Left ventricle myocardium inferior (tissue), 1 donor: ENCODE measurements at regions not wholly inside any gene's neighbourhood (a gene's known extent, or its start where the extent isn't known, plus 50 kb on each side); places are given as distances from the start of the nearest gene placed in this dataset.

Experiments
- DNase-seq: peaks from one replicate; pipeline ENCODE4 v3.0.0-alpha.2; 2020
- H3K27ac ChIP-seq: fragments of 200-600 bp; replicated peaks from 2 replicates; pipeline ENCODE4 v1.8.0; 2021
- H3K27me3 ChIP-seq: fragments of 200-600 bp; 2 replicates; pipeline ENCODE4 v1.8.0; 2021; ENCODE audit warnings: low read depth
- H3K36me3 ChIP-seq: fragments of 200-600 bp; 2 replicates; pipeline ENCODE4 v1.8.0; 2021
- H3K4me1 ChIP-seq: fragments of 200-600 bp; 2 replicates; pipeline ENCODE4 v1.8.0; 2021
- H3K4me3 ChIP-seq: fragments of 200-600 bp; 2 replicates; pipeline ENCODE4 v1.8.0; 2021; ENCODE audit warnings: mild to moderate bottlenecking, moderate library complexity
- H3K9me3 ChIP-seq: fragments of 200-600 bp; replicated peaks from 2 replicates; pipeline ENCODE4 v1.8.0; 2021
- CTCF ChIP-seq: fragments of 200-600 bp; IDR thresholded peaks from 2 replicates; pipeline ENCODE4 v1.8.0; 2021; ENCODE audit warnings: antibody characterized with exemption, mild to moderate bottlenecking, borderline replicate concordance
- intact Hi-C: fragments of 100-400 bp; cut with micrococcal nuclease; formaldehyde crosslinking; loops from one replicate; pipeline ENCODE4 v1.11.0; 2022
- donor health status: DM: no; HTN: yes; CAD: no; lungs with severe emphysema.

DNA sequence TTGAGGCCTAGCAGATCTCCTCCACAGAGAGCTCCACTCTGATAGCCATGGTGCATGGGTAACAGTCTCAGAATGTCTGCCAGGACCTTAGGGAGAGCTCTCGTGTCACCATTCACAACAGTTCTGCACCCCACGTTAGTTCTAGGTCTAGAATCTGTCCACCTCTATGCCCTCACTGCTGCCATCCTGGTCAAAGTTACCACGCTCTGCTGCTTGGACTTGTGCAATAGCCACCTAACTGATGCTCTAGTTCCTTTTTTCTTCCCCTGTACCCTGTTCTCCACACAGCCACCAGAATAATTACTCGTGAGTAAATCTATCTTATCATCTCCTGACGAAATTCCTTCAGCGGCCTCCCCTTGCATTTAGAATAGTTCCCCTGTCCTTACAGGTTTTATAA is 268.8 kb upstream of the GATB start:
- Histone ChIP-seq H3K4me3 (no peak overlapping the region), H3K9me3 (no peaks in the 10 kb centered on the region), H3K27ac (no peak overlapping the region), H3K36me3 (no peaks in the 10 kb centered on the region), H3K27me3 (no peaks in the 10 kb centered on the region), H3K4me1 (peaks cover 17% of the 10 kb centered on the region)
- DNase-seq: no peak
- TF ChIP-seq CTCF: no peak
- intact Hi-C loops: no loop called here

- H3K27me3 ChIP-seq: no peaks in the 10 kb centered on the region
These were observed 267.3 kb upstream of the GATB start for GRCh38 chr4:152028131-152028530.

GRCh38 chr4:152024881-152025280 is 264.1 kb upstream of the GATB start:
- Histone ChIP-seq H3K27me3 (no peaks in the 10 kb centered on the region), H3K4me1 (peaks cover 23% of the 10 kb centered on the region), H3K4me3 (no peak overlapping the region), H3K27ac (no peak overlapping the region), H3K9me3 (no peaks in the 10 kb centered on the region), H3K36me3 (no peaks in the 10 kb centered on the region)
- no peak for TF ChIP-seq CTCF
- no peak for DNase-seq
- intact Hi-C loops: no loop called here

More at GRCh38 chr4:152028131-152028530, 267.3 kb upstream of the GATB start:
- no peaks in the 10 kb centered on the region for H3K9me3 ChIP-seq
- H3K4me1 ChIP-seq: peaks cover 16% of the 10 kb centered on the region
- no peaks in the 10 kb centered on the region for H3K36me3 ChIP-seq
- intact Hi-C loops: no loop called here
- DNase-seq: no peak
- no peak overlapping the region for H3K4me3 ChIP-seq
- TF ChIP-seq CTCF: no peak
- no peak overlapping the region for H3K27ac ChIP-seq

DNA sequence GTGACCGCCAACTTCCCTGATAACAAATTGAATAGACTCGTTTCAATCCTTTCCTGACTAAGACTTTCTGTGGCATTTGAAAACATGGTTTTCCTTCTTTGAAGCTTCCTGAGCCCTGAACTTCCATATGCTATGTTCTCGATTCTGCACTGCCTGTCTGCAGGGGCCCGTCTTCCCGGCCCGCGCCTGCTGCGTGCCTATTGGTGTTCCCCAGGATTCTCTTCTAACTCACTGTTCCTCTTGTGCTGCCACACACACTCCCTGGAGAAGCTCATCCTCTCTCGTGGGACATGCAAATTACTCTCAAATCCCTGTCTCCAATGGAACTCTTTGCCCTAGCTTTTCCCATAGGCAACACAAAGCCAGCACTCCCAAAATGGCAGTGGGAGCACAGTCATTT is 262.9 kb upstream of the GATB start:
- no peaks in the 10 kb centered on the region for H3K27me3 ChIP-seq

DNA sequence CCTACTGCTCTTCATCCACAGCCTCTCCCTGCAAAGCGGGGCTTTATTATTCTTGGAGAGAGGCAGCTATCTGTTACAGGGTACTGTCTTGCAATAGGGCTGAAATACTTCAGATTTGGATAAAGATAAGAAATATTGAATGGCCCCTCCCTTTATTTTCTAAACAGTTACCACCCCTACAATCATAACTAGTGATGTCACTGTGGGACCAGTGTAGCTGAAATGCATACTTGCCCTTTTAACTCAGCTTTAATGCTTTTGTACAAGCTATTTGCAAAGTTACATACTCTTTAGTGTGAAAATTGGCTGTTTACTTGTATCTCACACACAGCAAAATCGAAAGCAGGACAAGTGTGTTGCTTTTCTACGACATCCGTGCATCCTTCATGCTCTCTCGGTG is 261.7 kb upstream of the GATB start:
- H3K27me3 ChIP-seq: no peaks in the 10 kb centered on the region
- no peak for TF ChIP-seq CTCF
- peak overlapping the region; percentile 71 for H3K27ac ChIP-seq
- H3K36me3 ChIP-seq: no peaks in the 10 kb centered on the region
- no peak for DNase-seq
- intact Hi-C loops: no loop called here
- peaks cover 23% of the 10 kb centered on the region for H3K4me1 ChIP-seq
- no peaks in the 10 kb centered on the region for H3K9me3 ChIP-seq
- no peak overlapping the region for H3K4me3 ChIP-seq

More for the DNA sequence above, 262.9 kb upstream of the GATB start:
- no peak for DNase-seq
- TF ChIP-seq CTCF: no peak
- no peaks in the 10 kb centered on the region for H3K36me3 ChIP-seq
- no peak overlapping the region for H3K27ac ChIP-seq
- H3K4me3 ChIP-seq: no peak overlapping the region
- H3K9me3 ChIP-seq: no peaks in the 10 kb centered on the region
- intact Hi-C loops: no loop called here
- peaks cover 23% of the 10 kb centered on the region for H3K4me1 ChIP-seq
